ENCODE measurements at regions not wholly inside any gene's neighbourhood (a gene's known extent, or its start where the extent isn't known, plus 50 kb on each side); places are given as distances from the start of the nearest gene placed in this dataset.

GRCh38 chr16:50917950-50918703 lies 176.2 kb downstream of the CYLD start:
- TF ChIP-seq CTCF (IDR thresholded peaks at IDR 0.05; ENCODE audit: low read depth, low read length): no peak

GRCh38 chr16:50916040-50916439 lies 174.2 kb downstream of the CYLD start:
- no peak for TF ChIP-seq CTCF (IDR thresholded peaks at IDR 0.05; ENCODE audit: low read depth, low read length)
- H3K4me3 ChIP-seq (ENCODE audit: low read depth, low read length): no peak overlapping the region

More at GRCh38 chr16:50917950-50918703, 176.2 kb downstream of the CYLD start:
- no peak overlapping the region for H3K4me3 ChIP-seq (ENCODE audit: low read depth, low read length)

- H3K4me3 ChIP-seq (ENCODE audit: low read depth, low read length): no peak overlapping the region
- TF ChIP-seq CTCF (IDR thresholded peaks at IDR 0.05; ENCODE audit: low read depth, low read length): no peak
Observed at GRCh38 chr16:50915120-50915519, 173.2 kb downstream of the CYLD start.

- no peak for TF ChIP-seq CTCF (IDR thresholded peaks at IDR 0.05; ENCODE audit: low read depth, low read length)
- H3K4me3 ChIP-seq (ENCODE audit: low read depth, low read length): no peak overlapping the region
Observed at GRCh38 chr16:50910736-50911100, 168.8 kb downstream of the CYLD start.

GRCh38 chr16:50909831-50910735 lies 168.2 kb downstream of the CYLD start:
- H3K4me3 ChIP-seq (ENCODE audit: low read depth, low read length): no peak overlapping the region
- no peak for TF ChIP-seq CTCF (IDR thresholded peaks at IDR 0.05; ENCODE audit: low read depth, low read length)

- TF ChIP-seq CTCF (IDR thresholded peaks at IDR 0.05; ENCODE audit: low read depth, low read length): no peak
Observed at GRCh38 chr16:50908468-50908867, 166.6 kb downstream of the CYLD start.

GRCh38 chr16:50906454-50906853 lies 164.6 kb downstream of the CYLD start:
- no peak overlapping the region for H3K4me3 ChIP-seq (ENCODE audit: low read depth, low read length)
- no peak for TF ChIP-seq CTCF (IDR thresholded peaks at IDR 0.05; ENCODE audit: low read depth, low read length)

More at GRCh38 chr16:50908468-50908867, 166.6 kb downstream of the CYLD start:
- H3K4me3 ChIP-seq (ENCODE audit: low read depth, low read length): no peak overlapping the region

All from WI38 (cell line).